Suprapubic skin (tissue), 4 donors: ENCODE measurements at regions not wholly inside any gene's neighbourhood (a gene's known extent, or its start where the extent isn't known, plus 50 kb on each side); places are given as distances from the start of the nearest gene placed in this dataset.

Experiments
- CTCF ChIP-seq, 2 donors: fragments of 200-600 bp in 1 of 2; fragments of 450-650 bp in 1 of 2; sonication (generic) in 1 of 2; IDR thresholded peaks; one replicate each; pipeline ENCODE4 v1.5.1; 2016 to 2019; ENCODE audit warnings: antibody characterized with exemption in 2 of 2, mild to moderate bottlenecking in 1 of 2, moderate library complexity in 1 of 2
- POLR2A ChIP-seq, 2 donors: fragments of 450-650 bp; IDR thresholded peaks; one replicate each; pipeline ENCODE4 v1.6.1; 2017; ENCODE audit warnings: antibody characterized with exemption in 2 of 2, mild to moderate bottlenecking in 2 of 2, moderate library complexity in 2 of 2
- POLR2AphosphoS5 ChIP-seq, 3 donors: sonication (generic); formaldehyde crosslinking; IDR thresholded peaks; one replicate each; pipeline ENCODE4 v1.6.1; 2017; ENCODE audit warnings: antibody characterized with exemption in 3 of 3

- TF ChIP-seq CTCF (IDR thresholded peaks at IDR 0.05) (no peak), POLR2A (IDR thresholded peaks at IDR 0.05) (no peak), POLR2AphosphoS5 (IDR thresholded peaks at IDR 0.05) (no peak)
These were observed 179.7 kb downstream of the IGLL1 start for GRCh38 chr22:23400286-23400981.
